Esophagus muscularis mucosa (tissue), 4 donors: ENCODE measurements at regions not wholly inside any gene's neighbourhood (a gene's known extent, or its start where the extent isn't known, plus 50 kb on each side); places are given as distances from the start of the nearest gene placed in this dataset.

Source experiments
- DNase-seq: peaks from one replicate; pipeline ENCODE4 v3.0.0-alpha.2; 2017; ENCODE audit errors: extremely low spot score
- H3K27ac ChIP-seq, 4 donors: fragments of 200-600 bp; sonication (generic); replicated peaks in 1 of 4; 1 replicate in 3 of 4; 2 replicates in 1 of 4; pipeline ENCODE4 v1.5.1; 2016 to 2019; ENCODE audit warnings: mild to moderate bottlenecking in 1 of 4
- H3K27me3 ChIP-seq, 4 donors: fragments of 200-600 bp; sonication (generic); one replicate each; pipeline versions ENCODE4 v1.5.1 to v1.6.0; 2016 to 2019
- H3K36me3 ChIP-seq, 4 donors: fragments of 200-600 bp; sonication (generic); one replicate each; pipeline ENCODE4 v1.5.1; 2016 to 2019
- H3K4me1 ChIP-seq, 4 donors: fragments of 200-600 bp; sonication (generic); one replicate each; pipeline ENCODE4 v1.5.1; 2016 to 2019
- H3K4me3 ChIP-seq, 4 donors: fragments of 200-600 bp; sonication (generic); 1 replicate in 2 of 4; 2 replicates in 2 of 4; pipeline ENCODE4 v1.5.1; 2016 to 2019; ENCODE audit warnings: mild to moderate bottlenecking in 4 of 4, moderate library complexity in 1 of 4
- H3K9me3 ChIP-seq, 4 donors: fragments of 200-600 bp; sonication (generic); 1 replicate in 3 of 4; 2 replicates in 1 of 4; pipeline ENCODE4 v1.5.1; 2016 to 2019
- CTCF ChIP-seq, 3 experiments: fragments of 200-600 bp in 2 of 3; fragments of 450-650 bp in 1 of 3; sonication (generic) in 2 of 3; IDR thresholded peaks; one replicate each; pipeline ENCODE4 v1.5.1; 2017 to 2019; ENCODE audit warnings: antibody characterized with exemption in 3 of 3, mild to moderate bottlenecking in 2 of 3, moderate library complexity in 1 of 3
- EP300 ChIP-seq: sonication (generic); formaldehyde crosslinking; IDR thresholded peaks from one replicate; pipeline ENCODE4 v1.6.1; 2017; ENCODE audit warnings: antibody characterized with exemption
- POLR2A ChIP-seq: fragments of 450-650 bp; IDR thresholded peaks from one replicate; pipeline ENCODE4 v1.6.1; 2017; ENCODE audit warnings: antibody characterized with exemption, moderate library complexity, mild to moderate bottlenecking, low read depth
- POLR2AphosphoS5 ChIP-seq, 2 donors: sonication (generic); formaldehyde crosslinking; IDR thresholded peaks; one replicate each; pipeline ENCODE4 v1.6.1; 2017; ENCODE audit warnings: antibody characterized with exemption in 2 of 2
- WGBS: methylation state at CpG from one replicate; pipeline ENCODE4 v1.1.5; 2018; 5-methylcytosine and 5-hydroxymethylcytosine counted together
- intact Hi-C: fragments of 100-400 bp; cut with DNase I; formaldehyde crosslinking; loops from one replicate; pipeline ENCODE4 v1.15.1; 2023

GRCh38 chr17:36885771-36886377 is 51.4 kb upstream of the LHX1 start:
- peaks cover 0 to 7% (median 3%) of the 10 kb centered on the region in 4 donors for H3K4me1 ChIP-seq
- intact Hi-C loops = no loop called here
- no peaks in the 10 kb centered on the region for H3K36me3 ChIP-seq
- TF ChIP-seq EP300 = no peak
- no peak for TF ChIP-seq POLR2A
- no peak for TF ChIP-seq POLR2AphosphoS5 (IDR thresholded peaks at IDR 0.05)
- no peak for TF ChIP-seq CTCF (IDR thresholded peaks at IDR 0.05)
- H3K4me3 ChIP-seq = no peak overlapping the region
- no peak overlapping the region for H3K27ac ChIP-seq
- peaks cover 0 to 87% (median 6%) of the 10 kb centered on the region in 4 donors for H3K27me3 ChIP-seq
- DNase-seq = no peak
- 79% methylated on average over 14 of the region's 21 CpGs for WGBS
- H3K9me3 ChIP-seq = peaks cover 0 to 19% (median 12%) of the 10 kb centered on the region in 4 donors
